GM18505 (cell line): ENCODE measurements at regions not wholly inside any gene's neighbourhood (a gene's known extent, or its start where the extent isn't known, plus 50 kb on each side); places are given as distances from the start of the nearest gene placed in this dataset.
A peak's percentile ranks its signal among the peaks of the same experiment; 100 is the strongest.

Source experiments
- ATAC-seq: cut with Tn5 transposase; IDR thresholded peaks from one replicate; pipeline ENCODE4 v1.9.1; 2021; ENCODE audit not compliant: unreplicated experiment
- POLR2A ChIP-seq: IDR thresholded peaks from 4 replicates; pipeline ENCODE4 v1.6.1; 2011; ENCODE audit warnings: borderline replicate concordance; ENCODE audit not compliant: insufficient read depth, insufficient read length; ENCODE audit errors: extremely low read depth

DNA sequence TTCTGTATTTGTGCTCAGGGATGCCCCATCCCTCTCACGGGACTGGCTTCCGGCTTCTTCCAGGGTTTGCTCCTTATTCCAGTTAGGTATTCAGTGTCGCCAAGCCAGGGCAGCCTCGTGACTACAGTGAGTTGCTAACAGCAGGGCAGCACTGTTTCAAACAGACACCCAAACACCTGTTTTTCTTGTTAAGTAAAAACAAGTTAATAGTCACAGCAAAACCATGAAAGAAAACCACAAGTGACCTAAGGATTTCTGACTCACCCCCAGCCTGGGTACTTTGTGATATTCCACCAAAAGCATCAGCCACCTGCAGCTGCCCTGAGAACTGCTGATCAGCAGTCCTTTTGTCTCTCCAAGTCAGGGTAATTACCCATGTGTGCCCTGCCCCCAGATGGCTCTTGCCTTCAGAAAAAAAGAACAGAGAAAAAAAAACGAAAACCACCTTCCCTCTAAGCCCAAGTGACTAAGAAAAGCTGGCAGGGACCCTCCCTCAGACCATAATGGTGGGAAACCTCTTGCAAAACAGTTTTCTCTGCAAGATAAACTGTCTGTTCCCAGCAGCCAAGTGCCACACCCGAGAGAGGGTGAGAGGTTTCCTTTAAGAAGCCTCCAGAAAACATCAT is 178.2 kb downstream of the ANAPC1 start:
- peak; percentile 82 for ATAC-seq
- TF ChIP-seq POLR2A = no peak

DNA sequence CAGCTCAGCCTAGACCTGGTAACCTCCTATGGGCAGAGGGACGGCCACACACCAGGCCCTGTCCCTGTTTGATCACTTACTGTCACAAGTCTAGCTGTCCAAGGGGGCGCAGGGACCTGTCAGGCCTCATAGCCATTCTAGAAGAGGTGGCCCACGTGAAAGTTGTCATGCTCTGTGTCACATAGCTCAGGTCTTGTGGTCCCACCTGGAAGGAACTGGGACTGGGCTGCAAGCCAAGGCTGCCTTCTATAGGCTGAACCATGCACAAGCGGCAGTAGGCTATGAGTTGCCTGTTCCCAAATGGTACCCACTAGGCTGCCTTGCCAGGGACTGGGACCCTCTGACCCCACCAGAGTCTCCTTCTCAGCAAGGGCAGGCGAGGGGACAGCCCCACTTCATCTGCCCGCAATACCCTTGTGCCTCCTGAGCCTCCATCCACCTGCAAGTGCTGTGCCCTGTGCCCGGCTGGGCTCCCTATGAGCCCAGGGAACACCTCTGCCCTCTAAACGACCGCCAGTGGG is 177.5 kb downstream of the ANAPC1 start:
- no peak for ATAC-seq
- TF ChIP-seq POLR2A = no peak

DNA sequence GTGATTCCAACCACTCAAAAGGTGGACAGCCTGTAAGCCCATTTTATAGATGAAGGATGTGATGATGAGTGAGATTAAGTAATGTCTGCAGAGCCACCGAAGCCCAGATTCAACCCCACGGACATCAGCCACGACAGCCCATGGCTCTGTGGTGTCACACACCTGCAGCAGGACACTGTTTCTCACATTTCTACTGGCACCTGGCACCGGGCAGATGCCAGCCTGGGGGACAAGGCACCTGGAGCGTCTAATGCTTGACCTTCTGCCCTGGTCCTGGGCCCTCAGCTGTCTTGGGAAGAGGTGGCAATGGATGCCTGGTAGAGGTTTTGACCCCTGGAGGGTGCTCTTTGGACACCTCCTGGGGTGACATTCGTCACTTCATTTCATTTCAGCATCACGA is 176.3 kb downstream of the ANAPC1 start:
- TF ChIP-seq POLR2A = no peak
- no peak for ATAC-seq

DNA sequence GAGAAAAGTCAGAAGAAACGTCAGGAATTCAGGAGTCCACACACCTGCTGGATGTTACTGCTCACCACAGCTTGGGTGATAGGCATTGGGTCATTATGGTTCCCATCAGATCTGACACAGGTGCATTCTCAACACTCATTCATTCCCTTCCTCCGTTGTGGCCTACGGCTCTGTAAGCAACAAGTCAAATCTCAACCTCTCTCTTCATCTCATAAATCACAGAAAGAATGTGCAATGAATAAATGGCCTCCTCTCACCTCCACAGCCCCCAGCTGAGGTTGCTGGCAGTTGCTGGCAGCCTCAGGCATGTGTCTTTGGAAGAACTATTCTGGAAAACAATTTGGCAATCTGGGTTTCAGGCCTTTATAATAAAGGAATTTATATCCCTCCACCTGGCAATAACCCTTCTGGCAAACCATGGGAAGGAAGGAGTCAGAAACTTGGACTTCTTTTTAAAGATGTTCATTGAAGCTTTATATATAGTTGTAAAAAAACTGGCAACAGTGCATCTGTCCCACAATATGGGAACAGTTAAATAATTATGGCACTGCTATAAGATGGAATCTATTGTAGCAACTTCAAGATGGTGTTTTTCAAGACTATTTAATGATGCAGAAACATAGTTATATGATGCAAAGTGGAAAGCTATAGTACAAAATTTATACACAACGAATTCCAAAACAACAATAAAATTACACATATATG is 175.4 kb downstream of the ANAPC1 start:
- no peak for TF ChIP-seq POLR2A
- ATAC-seq = no peak

- ATAC-seq = no peak
- TF ChIP-seq POLR2A = no peak
Measured at GRCh38 chr2:111709321-111709720, 174.7 kb downstream of the ANAPC1 start.

GRCh38 chr2:111710085-111710484 is 173.9 kb downstream of the ANAPC1 start:
- TF ChIP-seq POLR2A = no peak
- no peak for ATAC-seq

GRCh38 chr2:111710613-111711012 is 173.4 kb downstream of the ANAPC1 start:
- no peak for TF ChIP-seq POLR2A
- no peak for ATAC-seq

DNA sequence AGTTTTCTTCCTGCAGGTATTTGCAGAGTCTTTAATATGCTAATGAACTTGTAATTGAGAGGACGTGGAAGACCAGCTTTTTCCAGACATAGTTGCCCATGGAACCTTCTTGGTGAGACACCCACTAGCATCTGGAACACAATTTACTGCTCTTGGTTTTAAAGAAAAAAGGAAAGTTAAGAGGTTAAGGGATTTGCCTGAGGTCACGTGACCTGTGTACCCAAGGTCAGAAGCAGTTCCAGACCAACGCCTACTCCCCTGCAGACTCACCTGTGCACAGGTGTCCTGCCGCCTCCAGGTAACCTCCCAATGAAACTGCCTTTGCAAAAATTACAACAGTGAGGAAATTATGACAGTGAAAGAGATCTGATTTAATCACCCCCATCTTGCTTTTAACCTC is 172.7 kb downstream of the ANAPC1 start:
- no peak for ATAC-seq
- TF ChIP-seq POLR2A = no peak

GRCh38 chr2:111712361-111712760 is 171.6 kb downstream of the ANAPC1 start:
- no peak for TF ChIP-seq POLR2A
- ATAC-seq = no peak

- no peak for ATAC-seq
- TF ChIP-seq POLR2A = no peak
Measured at GRCh38 chr2:111712940-111713515, 171.0 kb downstream of the ANAPC1 start.

DNA sequence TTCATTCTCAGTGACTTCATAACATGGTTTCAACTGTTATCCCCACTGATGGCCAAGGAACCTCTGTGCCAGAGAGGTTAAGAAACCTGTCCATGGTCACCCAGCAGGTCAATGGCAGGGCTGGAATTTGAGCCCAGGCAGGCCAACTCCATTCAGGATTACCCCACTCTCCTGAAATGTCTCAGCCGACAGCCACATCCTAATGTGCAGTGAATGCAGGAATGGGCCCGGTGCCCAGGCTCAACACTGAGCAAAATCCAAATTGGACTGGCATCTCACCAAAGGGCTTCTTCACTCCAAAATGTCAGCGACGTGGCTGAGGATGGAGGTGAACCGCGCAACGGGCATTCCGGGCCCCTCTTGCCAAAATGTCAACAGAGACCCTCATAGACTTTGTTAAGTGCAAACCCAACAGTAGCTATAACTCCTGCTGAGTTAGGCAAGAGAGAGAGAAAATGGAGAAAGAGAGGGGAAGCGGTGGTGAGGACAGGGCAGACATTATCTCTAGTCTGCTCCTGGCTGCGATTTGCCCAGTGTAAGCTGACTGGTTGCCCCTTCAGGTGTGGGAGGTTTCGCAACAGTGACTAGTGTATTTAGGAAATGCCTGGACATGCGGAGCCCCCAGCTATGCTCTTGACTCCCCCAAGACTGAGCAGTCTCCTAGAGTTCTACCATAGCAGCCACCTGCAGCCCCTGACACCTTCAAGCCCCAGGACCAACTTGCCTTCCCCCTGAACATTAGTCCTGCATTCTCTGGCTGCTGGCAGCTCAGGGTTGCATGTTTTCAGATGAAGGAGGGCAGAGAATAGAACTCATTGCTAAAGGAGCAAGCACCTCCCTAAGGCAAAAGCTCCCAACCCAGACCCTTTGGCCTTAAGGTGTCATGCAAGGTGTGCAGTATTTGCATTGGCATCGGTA is 167.7 kb downstream of the ANAPC1 start:
- TF ChIP-seq POLR2A = no peak

GRCh38 chr2:111716905-111717775 is 166.9 kb downstream of the ANAPC1 start:
- no peak for ATAC-seq

More for the DNA sequence above, 167.7 kb downstream of the ANAPC1 start:
- ATAC-seq = no peak

More at GRCh38 chr2:111716905-111717775, 166.9 kb downstream of the ANAPC1 start:
- no peak for TF ChIP-seq POLR2A
